ENCODE measurements at regions not wholly inside any gene's neighbourhood (a gene's known extent, or its start where the extent isn't known, plus 50 kb on each side); places are given as distances from the start of the nearest gene placed in this dataset.
"Not testable (repeated sequence)": the region's sequence is repeated elsewhere in the genome, so short reads cannot be mapped to it uniquely, and the experiment has no call there.

DNA sequence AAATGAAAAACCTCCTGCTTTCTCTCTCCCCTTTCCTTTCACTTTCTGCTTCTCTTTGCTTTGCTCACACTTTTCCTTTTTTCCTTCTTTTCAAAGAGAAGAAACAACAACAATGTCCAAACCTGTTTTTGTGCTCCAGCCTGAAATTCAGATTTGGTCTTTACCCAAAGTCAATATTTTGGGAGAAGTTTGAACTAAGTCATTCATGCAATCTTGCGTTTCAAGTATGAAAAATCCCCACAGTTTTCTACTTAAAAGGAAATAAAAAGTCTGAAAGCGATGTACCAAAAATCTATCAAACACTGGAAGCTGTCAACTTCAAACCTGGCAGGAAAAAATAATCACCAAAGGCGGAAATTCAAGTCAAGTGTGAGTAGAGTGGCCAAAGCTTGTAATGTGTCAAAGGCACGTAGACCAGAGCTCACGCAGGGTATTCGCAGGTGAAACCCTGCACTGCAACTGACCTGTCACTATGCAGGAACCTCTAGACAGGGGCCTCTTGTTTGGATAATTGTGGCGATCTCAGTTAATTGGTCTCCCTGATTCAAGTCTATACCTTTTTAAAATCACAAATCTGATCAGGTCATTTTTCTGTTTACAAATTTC, 118.8 kb upstream of the GALNT15 start:
- no peak for DNase-seq

DNA sequence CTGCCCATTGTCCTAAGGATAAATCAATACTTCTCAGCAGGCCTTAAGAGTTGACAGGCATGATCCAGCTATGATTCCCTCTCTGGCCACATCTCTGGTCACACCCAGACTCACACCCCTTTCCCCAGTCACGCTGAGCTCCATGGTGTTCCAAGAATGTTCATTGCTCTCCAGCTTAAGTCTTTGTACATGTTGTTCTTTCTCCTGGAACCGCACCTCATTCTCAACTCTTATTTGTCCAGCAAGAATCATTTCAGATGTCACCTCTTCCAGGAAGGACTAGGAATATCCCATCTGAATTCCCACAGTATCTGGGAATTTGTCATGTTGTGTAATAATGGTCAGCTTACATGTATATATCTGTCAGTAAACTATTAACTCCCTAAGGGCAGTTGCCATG, 118.3 kb upstream of the GALNT15 start:
- DNase-seq = no peak

DNA sequence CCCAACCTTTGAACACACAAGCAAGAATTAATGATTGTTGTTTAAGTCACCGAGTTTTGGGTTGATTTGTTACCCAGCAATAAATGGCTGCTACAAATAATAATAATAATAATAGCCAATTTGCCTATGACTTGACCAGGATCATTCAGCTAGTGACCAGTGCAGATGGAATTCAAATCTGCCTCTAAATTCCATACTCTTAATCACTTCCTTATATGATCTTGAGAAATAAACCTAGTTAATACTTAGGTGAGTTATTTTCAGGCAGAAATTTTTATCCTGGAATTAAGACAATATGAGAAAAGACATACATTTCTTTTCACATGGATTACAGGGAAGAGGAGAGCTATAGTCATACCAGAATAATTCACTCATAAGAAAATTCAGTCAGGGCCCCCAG, 116.0 kb upstream of the GALNT15 start:
- DNase-seq = no peak

DNA sequence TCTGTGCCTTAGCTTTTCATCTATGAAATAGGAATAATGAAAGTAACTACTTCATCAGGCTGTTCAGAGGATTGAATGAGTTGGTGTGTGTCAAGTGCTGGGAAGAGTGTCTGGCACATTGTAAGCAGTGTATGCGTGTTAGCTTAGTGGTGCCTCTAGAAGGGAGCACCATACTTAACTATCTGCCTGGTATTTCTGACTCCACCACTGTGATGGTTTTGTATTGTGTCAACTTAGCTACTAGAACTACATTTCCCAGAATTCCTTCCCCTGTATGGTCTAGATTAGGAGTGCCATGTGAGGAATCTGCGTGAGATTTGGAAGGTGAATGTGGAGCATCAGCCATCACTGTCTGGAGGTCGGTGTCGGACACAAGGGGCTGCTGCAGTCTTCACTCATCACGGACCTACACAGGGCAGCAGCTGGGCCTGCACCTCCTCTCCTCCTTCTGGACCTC, 115.4 kb upstream of the GALNT15 start:
- DNase-seq = no peak

DNA sequence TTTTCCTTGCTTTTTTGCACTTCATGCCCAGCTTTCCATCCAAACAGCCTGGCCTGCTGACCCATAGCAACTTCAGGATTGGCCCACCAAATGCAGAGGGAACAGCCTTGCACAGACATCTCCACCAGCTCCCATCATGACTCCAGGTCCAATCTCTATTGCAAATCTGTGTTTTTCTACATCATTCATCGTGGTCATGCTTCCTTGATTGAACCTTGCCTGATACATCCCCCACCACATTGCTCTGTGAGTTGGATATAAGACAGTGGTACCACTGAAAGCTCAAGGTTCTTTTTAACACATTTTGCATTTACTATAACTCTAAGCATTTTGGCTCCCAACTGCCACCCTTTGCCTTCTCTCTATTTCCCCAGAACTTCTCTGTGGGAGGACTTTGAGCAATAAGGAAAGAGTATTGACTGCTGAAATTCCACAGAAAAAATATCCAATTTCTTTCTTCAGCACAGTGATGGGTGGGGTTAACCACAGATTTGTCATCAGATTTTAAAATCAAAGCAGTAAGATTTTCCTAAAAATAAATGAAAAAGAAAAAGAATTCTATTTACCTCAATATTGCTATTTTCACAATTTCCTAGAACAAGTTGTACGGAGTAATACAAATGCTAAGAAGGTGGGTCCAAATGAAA, 114.6 kb upstream of the GALNT15 start:
- DNase-seq = no peak

DNA sequence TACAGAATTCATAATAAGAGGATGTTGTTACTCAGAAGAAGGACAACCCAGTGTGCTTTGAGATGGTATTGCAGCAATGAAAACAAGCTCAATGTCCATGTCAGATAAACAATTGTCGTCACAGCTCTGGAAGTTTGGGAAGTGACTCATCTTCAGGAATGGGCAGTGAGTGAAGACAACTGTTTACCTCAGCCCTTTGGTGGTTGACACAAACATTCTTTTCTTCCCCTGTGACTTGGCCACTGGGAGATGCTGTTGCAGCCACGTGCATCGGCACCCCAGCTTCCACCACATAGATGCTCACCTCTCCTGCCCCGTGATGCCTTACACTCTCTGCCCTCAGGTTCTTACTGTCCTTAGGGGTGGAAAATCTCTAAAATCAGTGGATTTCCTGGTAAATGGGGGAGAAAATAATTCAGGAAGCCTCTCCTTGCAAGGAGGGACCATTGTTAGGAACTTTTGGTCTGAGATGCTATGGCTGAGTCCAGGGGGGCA, 114.1 kb upstream of the GALNT15 start:
- DNase-seq = no peak

DNA sequence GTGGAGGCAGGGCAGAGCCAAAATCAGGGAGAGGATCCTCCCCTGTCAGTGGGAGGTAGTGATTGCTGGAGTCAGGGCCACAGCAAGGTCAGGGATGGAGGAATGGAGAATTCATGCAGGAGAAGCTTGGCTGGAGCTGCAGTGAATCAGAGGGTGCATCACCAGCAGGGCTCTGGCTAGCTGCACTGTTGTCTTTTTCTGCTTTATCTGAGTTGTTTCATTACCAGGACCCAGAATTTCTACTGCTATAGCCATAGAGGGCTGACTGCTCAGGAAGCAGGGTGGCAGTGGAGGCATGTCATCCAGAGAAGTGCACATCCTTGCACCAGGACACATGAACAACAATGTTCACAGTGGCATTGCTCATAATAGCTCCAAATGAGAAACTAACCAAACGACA, 113.5 kb upstream of the GALNT15 start:
- DNase-seq = no peak

DNA sequence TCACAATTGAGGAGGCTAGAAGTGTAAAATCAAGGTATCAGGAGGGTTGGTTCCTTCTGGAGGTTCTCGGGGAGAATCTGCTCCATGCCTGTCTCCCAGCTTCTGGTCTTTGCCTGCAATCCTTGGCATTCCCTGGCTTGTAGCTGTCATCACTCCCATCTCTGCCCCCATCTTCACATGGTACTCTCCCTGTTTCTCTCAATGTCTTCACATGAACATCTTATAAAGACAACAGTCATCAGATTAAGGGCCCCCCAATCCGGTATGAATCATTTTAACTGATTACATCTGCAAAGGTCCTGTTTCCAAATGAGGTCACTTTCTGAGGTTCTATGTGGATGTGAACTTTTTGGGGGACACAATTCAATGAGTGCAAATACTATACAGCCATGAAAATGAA, 113.0 kb upstream of the GALNT15 start:
- DNase-seq = no peak

DNA sequence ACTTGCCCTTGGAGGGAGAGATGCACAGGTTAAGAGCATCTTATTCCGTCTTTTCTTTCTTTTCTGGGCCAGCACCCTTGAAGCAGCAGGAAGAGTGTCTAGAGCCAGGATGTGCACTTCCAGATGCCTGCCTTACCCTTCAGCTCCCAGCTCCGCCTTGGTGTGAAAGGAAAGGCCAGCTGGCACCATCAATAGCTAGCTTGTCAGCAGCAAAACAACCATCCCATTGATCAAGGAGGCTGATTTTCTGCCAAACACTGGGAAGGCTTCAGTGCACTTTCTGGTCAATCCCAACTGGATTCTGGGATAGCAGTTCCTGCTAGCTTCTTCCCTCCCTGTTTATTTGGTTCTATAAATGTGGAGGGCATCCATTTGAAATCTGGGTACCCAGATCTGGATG, 110.9 kb upstream of the GALNT15 start:
- no peak for DNase-seq

DNA sequence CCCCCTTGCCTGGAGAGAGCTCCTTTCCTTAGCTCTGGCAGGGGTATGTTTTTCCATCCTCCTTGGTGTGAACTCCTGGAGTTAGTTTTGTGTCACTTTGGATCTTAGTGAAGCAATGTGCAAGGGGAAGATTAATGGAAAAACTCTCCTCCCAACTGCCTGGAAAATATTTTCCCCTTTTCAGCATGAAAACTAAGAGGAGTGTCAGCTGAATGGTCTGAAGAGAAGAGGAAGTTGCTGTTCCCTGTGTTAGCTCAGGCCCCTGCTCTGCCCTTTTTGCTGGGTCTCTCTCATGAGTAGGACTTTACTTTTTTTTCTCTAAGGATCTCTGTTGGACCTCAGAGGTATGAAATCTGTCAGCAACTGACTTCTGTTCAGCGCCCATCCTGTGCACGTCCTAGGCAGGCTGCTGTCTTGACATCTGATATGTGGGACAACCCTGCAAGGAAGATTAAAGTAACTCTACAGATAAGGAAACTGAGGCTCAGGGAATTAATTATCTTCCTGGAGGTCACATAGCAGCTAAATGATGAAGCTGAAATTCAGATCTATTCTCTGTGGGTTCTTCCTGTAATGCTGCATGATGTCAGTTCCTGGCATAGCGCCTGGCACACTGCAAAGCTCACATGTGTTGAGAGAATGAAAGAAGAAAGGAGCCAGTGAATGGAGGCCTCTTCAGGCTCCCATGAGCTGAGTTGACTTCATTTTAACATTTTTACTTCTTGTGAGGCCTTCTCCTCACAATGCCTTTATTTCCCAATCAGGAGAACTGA, 109.7 kb upstream of the GALNT15 start:
- no peak for DNase-seq

DNA sequence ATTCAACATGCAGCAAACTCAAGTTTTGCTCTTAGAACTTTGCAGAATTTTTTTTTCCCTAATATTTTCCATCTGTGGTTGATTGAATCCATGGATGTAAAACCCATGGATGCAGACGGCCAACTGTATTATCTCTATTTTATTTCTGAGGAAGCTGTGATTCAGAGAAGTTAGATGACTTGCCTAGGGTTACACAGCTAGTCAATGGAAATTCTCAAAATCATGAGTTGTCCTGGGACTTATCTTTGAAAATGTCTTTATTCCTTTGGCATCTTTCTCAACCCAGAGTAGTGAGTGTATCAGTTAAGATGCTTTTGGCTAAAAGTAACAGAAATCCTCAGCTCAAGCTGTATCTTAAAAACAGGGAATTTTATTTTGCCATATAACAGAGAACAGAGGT, 107.9 kb upstream of the GALNT15 start:
- no peak for DNase-seq

DNA sequence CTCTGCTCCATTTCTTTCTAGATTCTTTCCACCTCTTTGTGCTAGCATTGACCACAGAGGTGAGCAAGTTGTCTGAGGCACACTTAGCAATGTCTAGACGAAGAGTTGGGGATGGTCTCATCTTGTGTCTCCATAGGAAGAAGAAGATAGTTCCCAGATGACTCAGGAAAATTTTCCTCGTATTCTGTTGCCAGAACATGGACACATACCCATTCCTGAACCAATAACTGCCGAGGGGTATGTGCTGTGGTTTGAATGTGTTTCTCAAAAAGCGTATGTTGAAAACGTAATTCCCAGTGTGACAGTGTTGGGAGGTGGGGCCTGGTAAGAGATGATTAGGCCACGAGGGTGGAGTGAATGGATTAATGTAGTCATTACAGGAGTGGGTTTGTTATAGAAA, 107.5 kb upstream of the GALNT15 start:
- no peak for DNase-seq

DNA sequence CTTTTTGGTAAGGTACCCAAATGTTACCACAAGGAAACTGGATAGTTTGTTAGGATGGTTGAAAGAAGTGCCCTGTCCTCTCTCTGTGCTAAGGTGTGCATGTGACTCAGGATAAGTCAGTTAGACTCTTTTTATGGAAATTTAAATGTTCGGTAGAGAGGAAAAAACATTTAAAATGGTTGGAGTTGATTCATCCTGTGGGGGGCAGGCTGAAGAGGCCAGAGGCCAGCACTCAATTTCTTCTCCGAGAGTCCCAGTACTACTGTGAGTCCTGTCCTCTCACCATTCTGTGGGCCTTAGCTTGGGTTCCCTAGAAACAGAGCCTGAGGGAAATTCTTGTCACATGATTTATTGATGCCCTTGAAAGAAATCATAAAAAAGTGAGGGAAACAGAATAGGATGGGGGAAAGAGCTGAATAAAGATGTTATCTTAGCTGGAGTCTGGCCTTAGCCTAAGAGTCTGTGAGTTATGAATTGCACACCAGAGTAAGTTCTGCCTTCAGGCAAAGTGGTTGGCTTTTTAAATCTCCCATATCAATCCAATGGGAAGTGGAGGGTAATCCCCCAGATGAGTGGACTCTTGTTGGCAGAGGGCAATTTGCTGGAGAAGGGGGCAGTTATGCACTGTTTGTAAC, 106.5 kb upstream of the GALNT15 start:
- no peak for DNase-seq

DNA sequence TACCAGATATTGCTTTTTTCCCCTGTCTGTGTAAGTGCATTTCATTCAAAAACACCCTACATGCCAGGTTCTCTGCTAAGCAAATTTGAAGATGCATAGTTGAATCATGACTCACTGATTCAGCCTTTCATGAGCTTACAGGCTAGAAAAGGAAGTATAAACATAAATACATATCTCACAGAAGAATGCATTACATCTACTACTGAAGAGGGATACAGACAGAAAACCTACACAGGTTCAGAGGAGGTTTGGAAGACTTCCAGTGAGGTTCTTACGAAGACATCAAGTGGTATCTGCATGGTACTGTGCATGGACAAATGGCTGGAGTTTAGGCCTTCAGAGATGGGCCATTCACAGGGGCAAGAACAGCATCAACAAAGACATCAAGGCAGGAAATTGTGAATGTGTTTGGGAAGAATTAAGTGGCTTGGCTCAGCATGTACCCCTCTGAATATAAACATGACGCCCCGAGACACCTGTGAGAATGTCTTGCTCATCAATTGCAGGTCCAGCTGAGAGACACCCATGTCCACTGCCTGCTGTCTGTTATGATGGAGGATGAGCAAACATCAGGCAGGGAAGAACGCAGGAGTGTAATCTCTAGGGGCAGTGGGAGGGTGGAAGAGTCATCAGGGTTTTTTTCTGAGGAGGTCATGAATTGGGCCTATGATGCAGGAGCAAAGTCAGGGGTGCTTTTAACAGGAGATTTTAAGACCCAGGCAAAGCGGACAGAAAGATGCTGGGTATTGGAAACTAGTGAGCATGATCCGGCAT, 105.1 kb upstream of the GALNT15 start:
- no peak for DNase-seq

DNA sequence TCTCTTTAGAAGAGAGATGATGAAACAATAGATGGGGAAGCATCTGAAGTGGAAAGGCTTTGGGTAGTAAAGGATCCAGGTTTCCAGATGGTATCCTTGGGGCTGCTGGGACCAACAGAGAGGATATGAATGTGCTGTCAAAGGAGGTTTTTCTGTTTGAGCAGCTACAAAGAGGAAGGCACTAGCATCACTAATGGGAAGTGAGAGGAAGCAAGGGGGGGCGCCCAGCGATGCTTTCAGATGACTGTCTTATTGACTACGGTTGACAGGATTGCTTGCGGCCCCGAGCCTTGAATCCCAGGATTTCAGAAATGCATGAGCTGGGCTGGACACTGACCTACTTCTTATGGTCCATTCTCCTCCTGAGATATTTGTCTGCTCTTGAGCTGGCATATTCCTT, 103.8 kb upstream of the GALNT15 start:
- no peak for DNase-seq

DNA sequence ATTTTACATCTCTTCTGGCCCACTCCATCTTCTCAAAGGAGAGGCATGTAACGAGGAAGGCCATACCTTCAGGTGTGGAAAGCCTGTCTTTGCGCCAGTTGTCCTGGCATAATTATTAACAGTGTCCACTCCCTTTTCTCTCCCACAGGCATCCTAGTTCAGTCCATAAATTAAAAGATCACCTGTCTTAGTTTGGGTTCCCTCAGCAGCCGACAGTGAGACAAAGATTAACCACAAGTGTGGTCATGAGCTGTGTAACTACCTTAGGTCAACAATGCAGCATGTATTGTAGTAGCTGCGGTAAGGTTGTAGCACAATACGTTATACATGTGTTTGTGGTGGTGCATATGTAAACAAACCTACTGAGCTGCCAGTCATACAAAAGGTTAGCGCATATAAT, 103.3 kb upstream of the GALNT15 start:
- no peak for DNase-seq

DNA sequence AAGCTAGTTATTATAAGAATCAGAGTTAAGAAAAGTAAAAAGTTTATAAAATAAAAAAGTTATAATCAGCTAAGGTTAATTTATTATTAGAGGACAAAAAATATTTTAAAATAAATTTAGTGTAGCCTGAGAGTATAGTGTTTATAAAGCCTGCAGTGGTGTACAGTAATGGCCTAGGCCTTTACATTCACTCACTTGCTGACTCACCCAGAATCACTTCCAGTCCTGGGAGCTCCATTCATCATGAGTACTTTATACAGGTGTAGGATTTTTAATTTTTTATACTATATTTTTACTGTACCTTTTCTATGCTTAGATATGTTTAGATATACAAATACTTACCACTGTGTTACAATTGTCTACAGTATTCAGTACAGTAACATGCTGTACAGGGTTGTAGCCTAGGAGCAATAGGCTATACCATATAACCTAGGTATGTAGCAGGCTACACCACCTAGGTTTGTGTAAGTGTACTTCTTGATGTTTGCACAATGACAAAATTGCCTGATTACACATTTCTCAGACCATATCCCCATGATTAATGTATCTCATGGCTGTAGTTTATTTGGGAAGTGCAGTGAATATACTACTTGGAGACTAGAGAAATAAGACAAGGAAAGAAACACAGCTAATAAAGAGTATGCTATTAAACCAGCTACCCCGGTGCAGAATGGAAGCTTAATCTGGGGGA, 101.9 kb upstream of the GALNT15 start:
- DNase-seq = no peak

DNA sequence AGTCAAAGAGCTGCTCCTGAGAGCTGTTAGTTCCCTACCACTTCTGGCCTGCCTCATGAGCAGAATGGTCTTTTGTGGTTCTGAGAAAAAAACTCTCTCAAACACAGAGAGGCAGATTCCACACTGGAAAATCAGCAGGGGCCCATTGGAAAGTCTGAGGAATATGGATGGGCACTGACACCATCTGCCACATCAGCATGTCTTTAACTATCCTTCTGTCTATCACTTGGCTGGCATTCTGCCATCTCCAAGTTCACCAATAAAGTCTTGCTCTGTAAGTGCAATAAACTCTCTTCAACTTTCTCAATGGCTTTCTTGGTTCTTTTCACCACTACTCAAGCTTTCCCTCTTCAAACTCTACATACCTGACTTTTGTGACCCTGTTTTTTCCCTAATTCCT, 101.3 kb upstream of the GALNT15 start:
- DNase-seq = no peak

DNA sequence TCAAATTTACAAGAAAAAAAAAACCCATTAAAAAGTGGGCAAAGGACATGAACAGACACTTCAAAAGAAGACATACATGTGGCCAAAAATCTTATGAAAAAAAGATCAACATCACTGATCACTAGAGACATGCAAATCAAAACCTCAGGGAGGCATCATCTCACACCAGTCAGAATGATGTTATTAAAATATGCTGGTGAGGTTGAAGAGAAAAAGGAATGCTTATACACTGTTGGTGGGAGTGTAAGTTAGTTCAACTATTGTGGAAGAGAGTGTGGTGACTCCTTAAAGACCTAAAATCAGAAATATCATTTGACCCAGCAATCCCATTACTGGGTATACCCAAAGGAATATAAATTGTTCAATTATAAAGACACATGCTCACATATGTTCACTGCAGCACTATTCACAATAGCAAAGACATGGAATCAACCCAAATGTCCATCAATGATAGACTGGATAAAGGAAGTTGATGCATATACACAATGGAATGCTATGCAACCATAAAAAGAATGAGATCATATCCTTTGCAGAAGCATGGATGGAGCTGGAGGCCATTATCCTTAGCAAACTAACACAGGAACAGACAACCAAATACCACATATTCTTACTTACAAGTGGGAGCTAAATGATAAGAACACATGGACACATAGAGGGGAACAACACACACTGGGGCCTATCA, 100.3 kb upstream of the GALNT15 start:
- DNase-seq = not testable (repeated sequence)

DNA sequence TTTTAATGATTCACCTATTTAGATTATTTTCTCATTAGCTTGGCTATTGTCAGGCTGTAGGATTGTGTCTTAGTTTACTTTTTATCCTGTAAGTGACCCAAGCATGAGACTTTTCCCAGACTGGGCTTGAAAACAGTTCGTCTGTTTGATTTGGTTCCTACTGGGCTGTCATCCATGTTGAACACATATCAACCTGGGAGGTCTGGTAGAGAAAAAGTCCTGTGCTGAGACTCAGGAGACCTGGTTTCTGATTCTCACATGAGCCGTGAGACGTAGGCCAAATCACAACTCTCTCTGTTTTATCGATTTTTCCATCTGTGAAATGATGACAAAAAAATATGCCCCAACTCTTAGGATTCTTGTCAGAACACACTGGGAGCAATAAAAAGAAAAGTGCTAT, 98.8 kb upstream of the GALNT15 start:
- no peak for DNase-seq

DNA sequence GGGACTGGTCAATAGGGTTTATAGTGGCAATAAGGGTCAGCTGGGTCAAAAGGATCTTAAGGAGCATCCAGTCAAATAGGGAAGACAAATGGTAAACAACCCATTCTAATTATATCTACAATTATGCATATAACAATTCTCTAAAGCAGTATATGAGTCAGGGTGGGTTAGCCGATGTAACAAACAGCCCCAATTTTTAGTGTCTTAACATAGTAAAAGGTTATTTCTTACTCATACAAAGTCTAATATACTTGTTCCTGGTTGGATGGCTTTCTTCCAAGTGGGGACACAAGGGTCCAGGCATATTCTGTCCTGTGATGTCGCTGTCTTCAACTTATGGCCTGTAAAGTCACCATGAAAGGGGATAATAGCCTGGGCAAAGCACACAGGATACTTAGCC, 97.9 kb upstream of the GALNT15 start:
- DNase-seq = no peak

DNA sequence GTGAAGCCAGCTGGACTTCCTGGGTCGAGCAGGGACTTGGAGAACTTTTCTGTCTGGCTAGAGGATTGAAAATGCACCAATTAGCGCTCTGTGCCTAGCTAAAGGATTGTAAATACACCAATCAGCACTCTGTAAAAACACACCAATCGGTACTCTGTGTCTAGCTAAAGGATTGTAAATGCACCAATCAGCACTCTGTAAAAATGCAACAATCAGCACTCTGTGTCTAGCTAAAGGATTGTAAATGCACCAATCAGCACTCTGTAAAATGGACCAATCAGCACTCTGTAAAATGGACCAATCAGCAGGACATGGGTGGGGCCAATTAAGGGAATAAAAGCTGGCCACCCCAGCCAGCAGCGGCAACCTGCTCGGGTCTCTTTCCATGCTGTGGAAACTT, 97.3 kb upstream of the GALNT15 start:
- DNase-seq = not testable (repeated sequence)
